ENCODE measurements at regions not wholly inside any gene's neighbourhood (a gene's known extent, or its start where the extent isn't known, plus 50 kb on each side); places are given as distances from the start of the nearest gene placed in this dataset.

- peaks cover 21 to 83% of the 10 kb centered on the region in 2 experiments for H3K27me3 ChIP-seq (ENCODE audit: control insufficient read depth in 1 of 2, insufficient read depth in 2 of 2, low read length in 2 of 2)
- in situ Hi-C loops (cut with HindIII; ENCODE audit: extremely low pct_ligation_motif_present, low pct_unique_long_range_greater_than_20kb) (no loop called here), intact Hi-C loops (cut with micrococcal nuclease; ENCODE audit: unreplicated experiment) (no loop called here)
- H4K20me1 ChIP-seq (ENCODE audit: insufficient read depth, low read length), result no peaks in the 10 kb centered on the region
- H3K9ac ChIP-seq (ENCODE audit: insufficient read depth, low read depth, low read length), result no peak overlapping the region
- H3K4me2 ChIP-seq (ENCODE audit: low read depth, low read length), result no peak overlapping the region
- H3K4me3 ChIP-seq (replicated peaks in 1 of 3; ENCODE audit: insufficient read depth in 1 of 3, low read depth in 2 of 3, low read length in 3 of 3), result no peak overlapping the region
- BruUV-seq (replicated peaks), result no TSS peak
- CTCF ChIA-PET (ENCODE audit: low intra/inter-chr PET ratio, low total read pairs), result no interaction called here
- no peak overlapping the region for H2AFZ ChIP-seq (ENCODE audit: low read length)
- 0% methylated on average over 3 of the region's 40 CpGs for WGBS (ENCODE audit: low lambda C conversion rate)
- TF ChIP-seq WIZ (CRISPR knock-in tag; IDR thresholded peaks at IDR 0.05) (no peak), NFE2 (CRISPR knock-in tag; IDR thresholded peaks at IDR 0.05) (no peak), KLF16 (CRISPR knock-in tag; IDR thresholded peaks at IDR 0.05) (no peak), ELF1 (CRISPR knock-in tag; IDR thresholded peaks at IDR 0.05) (no peak), ZNF543 (CRISPR knock-in tag; IDR thresholded peaks at IDR 0.05) (no peak), TARDBP (CRISPR knock-in tag; IDR thresholded peaks at IDR 0.05) (no peak), CBFB (CRISPR knock-in tag; IDR thresholded peaks at IDR 0.05) (no peak)
- no peak overlapping the region for H3K27ac ChIP-seq (ENCODE audit: extremely low read length, insufficient read depth, low read length)
- H3K79me2 ChIP-seq (ENCODE audit: insufficient read depth, low read length), result no peaks in the 10 kb centered on the region
- no peak for FAIRE-seq
- H3K9me3 ChIP-seq (ENCODE audit: low read length), result no peaks in the 10 kb centered on the region
- no peak for ATAC-seq
- no peaks in the 10 kb centered on the region for H3K4me1 ChIP-seq (ENCODE audit: insufficient read depth, low read length)
- H3K36me3 ChIP-seq (replicated peaks in 1 of 2; ENCODE audit: control insufficient read depth in 1 of 2, insufficient read depth in 2 of 2, low read length in 2 of 2), result no peaks in the 10 kb centered on the region
- DNase-seq (ENCODE audit: low spot score), result no peak
- POLR2A ChIA-PET, result no interaction called here
Observed at GRCh38 chr22:49660794-49661781, 166.6 kb downstream of the BRD1 start.

GRCh38 chr22:49660321-49660720 is 167.4 kb downstream of the BRD1 start:
- intact Hi-C loops (cut with micrococcal nuclease; ENCODE audit: unreplicated experiment), result no loop called here
- no peak for DNase-seq (ENCODE audit: low spot score)
- no peak overlapping the region for H3K4me2 ChIP-seq (ENCODE audit: low read depth, low read length)
- H4K20me1 ChIP-seq (ENCODE audit: insufficient read depth, low read length), result no peaks in the 10 kb centered on the region
- H3K4me1 ChIP-seq (ENCODE audit: insufficient read depth, low read length), result no peaks in the 10 kb centered on the region
- no peak overlapping the region for H2AFZ ChIP-seq (ENCODE audit: low read length)
- no peak for FAIRE-seq
- no peak overlapping the region for H3K9ac ChIP-seq (ENCODE audit: insufficient read depth, low read depth, low read length)
- H3K79me2 ChIP-seq (ENCODE audit: insufficient read depth, low read length), result no peaks in the 10 kb centered on the region
- no CpG with 5 or more reads among the region's 16 CpGs for WGBS (ENCODE audit: low lambda C conversion rate)
- ATAC-seq, result no peak
- H3K36me3 ChIP-seq (replicated peaks in 1 of 2; ENCODE audit: control insufficient read depth in 1 of 2, insufficient read depth in 2 of 2, low read length in 2 of 2), result no peaks in the 10 kb centered on the region
- CTCF ChIA-PET (ENCODE audit: low intra/inter-chr PET ratio, low total read pairs), result no interaction called here
- BruUV-seq (replicated peaks), result no TSS peak
- H3K27me3 ChIP-seq (ENCODE audit: control insufficient read depth in 1 of 2, insufficient read depth in 2 of 2, low read length in 2 of 2), result peaks cover 23 to 84% of the 10 kb centered on the region in 2 experiments
- H3K4me3 ChIP-seq (replicated peaks in 1 of 3; ENCODE audit: insufficient read depth in 1 of 3, low read depth in 2 of 3, low read length in 3 of 3), result no peak overlapping the region
- in situ Hi-C loops (cut with HindIII; ENCODE audit: extremely low pct_ligation_motif_present, low pct_unique_long_range_greater_than_20kb), result no loop called here
- POLR2A ChIA-PET, result no interaction called here
- no peak overlapping the region for H3K27ac ChIP-seq (ENCODE audit: extremely low read length, insufficient read depth, low read length)
- H3K9me3 ChIP-seq (ENCODE audit: low read length), result no peaks in the 10 kb centered on the region
- no peak for TF ChIP-seq NCOA2 (CRISPR knock-in tag; IDR thresholded peaks at IDR 0.05)
- TF ChIP-seq NAIF1 (CRISPR knock-in tag; IDR thresholded peaks at IDR 0.05; ENCODE audit: borderline replicate concordance), result no peak
- TF ChIP-seq ELF4 (CRISPR knock-in tag; IDR thresholded peaks at IDR 0.05; ENCODE audit: borderline replicate concordance), result no peak
- no peak for TF ChIP-seq HNRNPH1 (optimal IDR thresholded peaks at IDR 0.05; ENCODE audit: low read depth, low read length)
- no peak for TF ChIP-seq MEIS2 (CRISPR knock-in tag; IDR thresholded peaks at IDR 0.05)
- no peak for TF ChIP-seq SCMH1 (CRISPR knock-in tag; IDR thresholded peaks at IDR 0.05; ENCODE audit: borderline replicate concordance)
- no peak for TF ChIP-seq FOXC1 (CRISPR knock-in tag; IDR thresholded peaks at IDR 0.05; ENCODE audit: borderline replicate concordance)
- no peak for TF ChIP-seq ZNF691 (CRISPR knock-in tag; IDR thresholded peaks at IDR 0.05; ENCODE audit: borderline replicate concordance, low read depth)
- TF ChIP-seq ZNF569 (CRISPR knock-in tag; IDR thresholded peaks at IDR 0.05; ENCODE audit: borderline replicate concordance), result no peak
- no peak for TF ChIP-seq ZNF547 (CRISPR knock-in tag; IDR thresholded peaks at IDR 0.05)
- no peak for TF ChIP-seq ZFP62 (CRISPR knock-in tag; IDR thresholded peaks at IDR 0.05)
- no peak for TF ChIP-seq SNAPC5 (CRISPR knock-in tag; IDR thresholded peaks at IDR 0.05; ENCODE audit: borderline replicate concordance)
- no peak for TF ChIP-seq ZNF20 (CRISPR knock-in tag; IDR thresholded peaks at IDR 0.05)

All from HepG2 (cell line).